ENCODE measurements at regions not wholly inside any gene's neighbourhood (a gene's known extent, or its start where the extent isn't known, plus 50 kb on each side); places are given as distances from the start of the nearest gene placed in this dataset.

GRCh38 chr11:104320097-104320496 is 156.2 kb upstream of the PDGFD start:
- TF ChIP-seq, protein P1, sequence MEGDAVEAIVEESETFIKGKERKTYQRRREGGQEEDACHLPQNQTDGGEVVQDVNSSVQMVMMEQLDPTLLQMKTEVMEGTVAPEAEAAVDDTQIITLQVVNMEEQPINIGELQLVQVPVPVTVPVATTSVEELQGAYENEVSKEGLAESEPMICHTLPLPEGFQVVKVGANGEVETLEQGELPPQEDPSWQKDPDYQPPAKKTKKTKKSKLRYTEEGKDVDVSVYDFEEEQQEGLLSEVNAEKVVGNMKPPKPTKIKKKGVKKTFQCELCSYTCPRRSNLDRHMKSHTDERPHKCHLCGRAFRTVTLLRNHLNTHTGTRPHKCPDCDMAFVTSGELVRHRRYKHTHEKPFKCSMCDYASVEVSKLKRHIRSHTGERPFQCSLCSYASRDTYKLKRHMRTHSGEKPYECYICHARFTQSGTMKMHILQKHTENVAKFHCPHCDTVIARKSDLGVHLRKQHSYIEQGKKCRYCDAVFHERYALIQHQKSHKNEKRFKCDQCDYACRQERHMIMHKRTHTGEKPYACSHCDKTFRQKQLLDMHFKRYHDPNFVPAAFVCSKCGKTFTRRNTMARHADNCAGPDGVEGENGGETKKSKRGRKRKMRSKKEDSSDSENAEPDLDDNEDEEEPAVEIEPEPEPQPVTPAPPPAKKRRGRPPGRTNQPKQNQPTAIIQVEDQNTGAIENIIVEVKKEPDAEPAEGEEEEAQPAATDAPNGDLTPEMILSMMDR (IDR thresholded peaks at IDR 0.05; ENCODE audit: insufficient read depth, low read depth, low read length), result no peak
- no peak for TF ChIP-seq EZH2 (IDR thresholded peaks at IDR 0.05; ENCODE audit: insufficient read depth, low read length)
